Psoas muscle (tissue), 7 donors: ENCODE measurements at regions not wholly inside any gene's neighbourhood (a gene's known extent, or its start where the extent isn't known, plus 50 kb on each side); places are given as distances from the start of the nearest gene placed in this dataset.

Experiments used
- ATAC-seq, 4 donors: fragments of 200-7000 bp; cut with Tn5 transposase; one replicate each; pipeline ENCODE4 v1.9.1; 2020; ENCODE audit warnings: moderate library complexity in 3 of 4, mild to moderate bottlenecking in 2 of 4
- DNase-seq, 2 donors: peaks; one replicate each; pipeline ENCODE4 v3.0.0-alpha.2; 2020
- H3K27ac ChIP-seq: fragments of 200-600 bp; one replicate; pipeline ENCODE4 v1.8.0; 2022
- H3K27me3 ChIP-seq, 3 donors: fragments of 200-600 bp in 1 of 3; one replicate each; pipeline versions ENCODE4 v1.6.1 to v1.8.0; 2013 to 2022; ENCODE audit warnings: low read length in 2 of 3, mild to moderate bottlenecking in 2 of 3, moderate library complexity in 1 of 3; ENCODE audit not compliant: insufficient read depth in 3 of 3
- H3K36me3 ChIP-seq, 2 donors: fragments of 200-600 bp in 1 of 2; one replicate each; pipeline versions ENCODE4 v1.6.1 to v1.8.0; 2013 to 2022; ENCODE audit warnings: low read depth in 1 of 2, mild to moderate bottlenecking in 1 of 2, moderate library complexity in 1 of 2; ENCODE audit not compliant: insufficient read depth in 1 of 2
- H3K4me1 ChIP-seq: fragments of 200-600 bp; one replicate; pipeline ENCODE4 v1.8.0; 2022
- H3K4me3 ChIP-seq: fragments of 200-600 bp; one replicate; pipeline ENCODE4 v1.8.0; 2022; ENCODE audit warnings: mild to moderate bottlenecking
- H3K9me3 ChIP-seq: fragments of 200-600 bp; one replicate; pipeline ENCODE4 v1.8.0; 2022
- WGBS, 3 donors: extraction: QIAGEN DNeasy Blood & Tissue Kit; methylation state at CpG; one replicate each; pipeline versions ENCODE4 v1.1.6 to v1.1.7; 2013; 5-methylcytosine and 5-hydroxymethylcytosine counted together
- intact Hi-C, 2 donors: fragments of 100-400 bp; cut with DNase I; formaldehyde crosslinking; loops; one replicate each; pipeline versions ENCODE4 v1.11.0 to v1.14.2; 2022
- TF ChIP-seq, protein P1 (sequence below): fragments of 200-600 bp; IDR thresholded peaks from one replicate; pipeline ENCODE4 v1.8.0; 2022; ENCODE audit warnings: antibody characterized with exemption
- donor health status: healthy with polysubstance abuse.
- donor health status: DM: no; HTN: no; CAD: no; lungs with moderate emphysema.
- donor health status: Bipolar disorder and iron deficiency.
- donor health status: healthy.
- donor health status: DM: yes; HTN: yes; CAD: no.
- donor health status: DM: no; HTN: no; CAD: no.
- donor health status: DM: yes; HTN: yes; CAD: no.

DNA sequence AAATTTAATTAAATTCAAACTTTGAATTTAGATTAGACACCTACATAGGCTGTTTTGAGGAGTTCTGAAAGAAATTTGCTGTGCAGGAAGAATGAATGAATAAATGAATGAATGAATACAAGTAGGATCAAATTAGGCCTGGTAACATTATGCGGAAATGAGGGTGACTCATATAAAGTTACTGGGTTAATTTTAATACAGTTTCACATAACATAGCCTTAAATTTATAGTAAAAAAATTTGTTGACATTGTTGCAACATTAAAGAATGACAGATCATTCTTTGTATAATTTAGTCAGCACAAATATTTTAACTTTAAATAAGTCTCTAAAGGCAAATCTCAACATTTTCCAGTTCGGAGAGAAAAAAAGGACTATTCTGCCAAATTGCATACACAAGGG, 1293.1 kb upstream of the SLC39A10 start:
- ATAC-seq, result no peak
- no peaks in the 10 kb centered on the region for H3K9me3 ChIP-seq
- H3K36me3 ChIP-seq, result no peaks in the 10 kb centered on the region
- intact Hi-C loops, result no loop called here
- no peak for DNase-seq
- H3K4me1 ChIP-seq, result no peaks in the 10 kb centered on the region
- no peaks in the 10 kb centered on the region for H3K27me3 ChIP-seq
- TF ChIP-seq, protein P1, sequence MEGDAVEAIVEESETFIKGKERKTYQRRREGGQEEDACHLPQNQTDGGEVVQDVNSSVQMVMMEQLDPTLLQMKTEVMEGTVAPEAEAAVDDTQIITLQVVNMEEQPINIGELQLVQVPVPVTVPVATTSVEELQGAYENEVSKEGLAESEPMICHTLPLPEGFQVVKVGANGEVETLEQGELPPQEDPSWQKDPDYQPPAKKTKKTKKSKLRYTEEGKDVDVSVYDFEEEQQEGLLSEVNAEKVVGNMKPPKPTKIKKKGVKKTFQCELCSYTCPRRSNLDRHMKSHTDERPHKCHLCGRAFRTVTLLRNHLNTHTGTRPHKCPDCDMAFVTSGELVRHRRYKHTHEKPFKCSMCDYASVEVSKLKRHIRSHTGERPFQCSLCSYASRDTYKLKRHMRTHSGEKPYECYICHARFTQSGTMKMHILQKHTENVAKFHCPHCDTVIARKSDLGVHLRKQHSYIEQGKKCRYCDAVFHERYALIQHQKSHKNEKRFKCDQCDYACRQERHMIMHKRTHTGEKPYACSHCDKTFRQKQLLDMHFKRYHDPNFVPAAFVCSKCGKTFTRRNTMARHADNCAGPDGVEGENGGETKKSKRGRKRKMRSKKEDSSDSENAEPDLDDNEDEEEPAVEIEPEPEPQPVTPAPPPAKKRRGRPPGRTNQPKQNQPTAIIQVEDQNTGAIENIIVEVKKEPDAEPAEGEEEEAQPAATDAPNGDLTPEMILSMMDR, result no peak
- H3K27ac ChIP-seq, result no peak overlapping the region
- WGBS, 3 donors, result 84 to 86% (median 85%) methylated on average over 2 of the region's 2 CpGs
- H3K4me3 ChIP-seq, result no peak overlapping the region

DNA sequence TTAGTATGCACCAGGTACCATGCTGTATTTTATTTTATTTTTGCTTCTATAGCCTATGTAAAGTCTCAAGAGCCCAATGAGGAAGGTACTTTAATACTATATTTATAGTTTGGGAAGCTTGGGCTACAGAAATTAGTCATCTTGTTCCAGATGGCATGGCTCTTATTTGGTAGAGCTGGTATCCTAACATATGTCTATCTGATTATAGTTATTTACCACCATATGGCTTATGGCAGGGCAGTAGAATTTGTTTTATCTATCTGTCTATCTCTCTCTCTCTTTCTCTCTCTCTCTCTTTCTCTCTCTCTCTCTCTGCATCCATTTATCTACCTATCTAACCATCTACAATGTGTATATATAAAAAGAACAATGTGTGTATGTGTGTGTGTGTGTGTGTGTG, 1293.7 kb upstream of the SLC39A10 start:
- TF ChIP-seq, protein P1, result no peak
- no peak for DNase-seq
- no peak overlapping the region for H3K27ac ChIP-seq
- H3K27me3 ChIP-seq, result no peaks in the 10 kb centered on the region
- ATAC-seq, result no peak
- no peaks in the 10 kb centered on the region for H3K9me3 ChIP-seq
- H3K4me3 ChIP-seq, result no peak overlapping the region
- no peaks in the 10 kb centered on the region for H3K4me1 ChIP-seq
- intact Hi-C loops, result no loop called here
- no peaks in the 10 kb centered on the region for H3K36me3 ChIP-seq

DNA sequence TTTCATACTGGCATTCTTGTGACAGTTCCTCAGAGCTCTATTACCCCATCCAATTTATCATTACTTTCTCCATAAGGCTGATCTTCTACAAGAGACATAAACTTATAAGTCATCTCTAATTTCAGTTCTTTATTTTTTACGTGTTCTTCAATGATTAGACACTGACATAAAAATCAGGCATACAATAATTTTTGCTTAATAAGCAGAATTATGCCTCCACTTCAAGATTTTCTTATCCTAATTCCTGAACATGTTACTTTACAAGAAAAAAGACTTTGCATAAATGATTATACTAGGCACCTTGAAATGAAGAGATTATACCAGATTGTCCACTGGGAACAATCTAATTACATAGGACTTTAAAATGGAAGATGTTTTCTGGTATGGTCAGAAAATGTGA, 1304.5 kb upstream of the SLC39A10 start:
- 68 to 77% (median 70%) methylated on average over 1 of the region's 1 CpG for WGBS, 3 donors
- no peaks in the 10 kb centered on the region for H3K27me3 ChIP-seq
- no peak overlapping the region for H3K4me3 ChIP-seq
- ATAC-seq (no peak), DNase-seq (no peak)
- H3K4me1 ChIP-seq, result no peaks in the 10 kb centered on the region
- H3K9me3 ChIP-seq, result peaks cover 5% of the 10 kb centered on the region
- no peaks in the 10 kb centered on the region for H3K36me3 ChIP-seq
- TF ChIP-seq, protein P1, result no peak
- no peak overlapping the region for H3K27ac ChIP-seq
- intact Hi-C loops, result no loop called here

DNA sequence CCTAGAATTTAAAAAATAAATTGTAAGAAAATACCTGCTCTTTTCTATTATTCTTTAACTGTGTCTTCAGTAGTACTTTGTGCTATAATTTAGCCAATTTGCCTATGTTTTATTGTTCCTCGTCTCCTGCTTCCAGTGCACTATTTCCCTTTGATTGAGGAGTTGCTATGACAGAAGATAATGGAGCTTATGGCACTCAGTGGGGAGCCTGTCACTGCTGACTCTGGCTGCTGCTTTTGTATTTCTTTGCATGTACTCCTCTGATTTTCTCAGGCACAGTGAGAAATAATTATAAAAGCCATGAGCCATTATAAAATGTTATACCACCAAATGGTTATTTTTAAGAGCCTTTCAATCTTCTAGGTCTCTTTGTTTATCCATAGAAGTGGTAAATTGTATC, 1310.8 kb upstream of the SLC39A10 start:
- no peak for ATAC-seq
- TF ChIP-seq, protein P1, result no peak
- intact Hi-C loops, result no loop called here
- Histone ChIP-seq H3K27ac (no peak overlapping the region), H3K9me3 (no peaks in the 10 kb centered on the region), H3K4me3 (no peak overlapping the region), H3K27me3 (no peaks in the 10 kb centered on the region), H3K36me3 (no peaks in the 10 kb centered on the region), H3K4me1 (no peaks in the 10 kb centered on the region)
- 33 to 48% (median 35%) methylated on average over 1 of the region's 1 CpG for WGBS, 3 donors
- DNase-seq, result no peak

DNA sequence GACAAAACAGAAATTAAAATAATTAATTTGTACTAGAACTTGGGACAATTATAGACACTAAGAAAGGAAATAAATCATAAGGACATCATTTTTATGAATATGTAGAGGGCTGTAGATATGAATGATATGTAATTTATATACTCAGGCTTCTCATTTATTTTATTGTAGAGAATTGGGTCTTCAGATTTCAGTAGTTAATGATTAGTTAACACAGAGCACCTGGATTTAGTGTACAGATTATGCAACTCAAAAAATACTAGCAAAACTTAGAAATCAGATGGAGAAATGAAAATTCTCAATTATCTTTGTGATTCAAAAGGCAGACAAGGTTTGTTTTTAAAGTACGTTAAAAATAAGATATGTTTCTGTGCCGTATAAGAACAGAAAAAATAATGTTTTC, 1311.7 kb upstream of the SLC39A10 start:
- 89 to 95% (median 89%) methylated on average over 2 of the region's 2 CpGs for WGBS, 3 donors
- intact Hi-C loops, result no loop called here

More for the DNA sequence above, 1311.7 kb upstream of the SLC39A10 start:
- Histone ChIP-seq H3K4me1 (no peaks in the 10 kb centered on the region), H3K27me3 (no peaks in the 10 kb centered on the region), H3K9me3 (no peaks in the 10 kb centered on the region), H3K27ac (no peak overlapping the region), H3K4me3 (no peak overlapping the region), H3K36me3 (no peaks in the 10 kb centered on the region)
- no peak for DNase-seq
- TF ChIP-seq, protein P1, result no peak
- ATAC-seq, result no peak
